ENCODE measurements at regions not wholly inside any gene's neighbourhood (a gene's known extent, or its start where the extent isn't known, plus 50 kb on each side); places are given as distances from the start of the nearest gene placed in this dataset.

GRCh38 chr22:49158741-49159564 lies 668.7 kb downstream of the BRD1 start:
- TF ChIP-seq CTCF (IDR thresholded peaks at IDR 0.05) (no peak), POLR2AphosphoS5 (IDR thresholded peaks at IDR 0.05; ENCODE audit: low read depth, low read length) (no peak), TCF7L2 (IDR thresholded peaks at IDR 0.05; ENCODE audit: low read depth, low read length) (no peak)

Measured in Panc1 (cell line).